ENCODE measurements at regions not wholly inside any gene's neighbourhood (a gene's known extent, or its start where the extent isn't known, plus 50 kb on each side); places are given as distances from the start of the nearest gene placed in this dataset.

GRCh38 chr22:27476318-27476717, 325.2 kb downstream of the MN1 start:
- no peak for DNase-seq (ENCODE audit: low read depth)

GRCh38 chr22:27476729-27477128, 324.8 kb downstream of the MN1 start:
- no peak for DNase-seq (ENCODE audit: low read depth)

DNA sequence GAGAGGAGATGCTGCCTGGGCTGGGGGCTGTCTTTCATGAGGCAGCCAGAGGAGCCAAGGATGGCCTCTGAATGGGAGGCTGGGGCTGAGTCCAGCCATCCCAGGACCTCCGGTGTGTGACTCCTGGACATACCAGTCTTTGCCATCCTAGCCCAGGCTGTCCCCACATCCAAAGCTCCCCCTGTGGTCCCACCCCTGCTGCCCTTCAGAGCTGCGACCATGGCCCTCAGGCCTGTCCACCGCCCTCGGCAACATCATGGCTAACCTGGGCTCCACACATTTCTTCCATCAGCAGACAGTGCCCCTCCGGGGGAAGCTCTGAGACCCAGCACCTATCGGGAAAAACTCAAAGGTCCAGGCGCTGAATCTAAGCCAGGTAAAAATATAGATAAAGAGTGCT, 324.4 kb downstream of the MN1 start:
- no peak for DNase-seq (ENCODE audit: low read depth)

- DNase-seq (ENCODE audit: low read depth), result no peak
These were observed 321.1 kb downstream of the MN1 start for GRCh38 chr22:27480487-27480886.

DNA sequence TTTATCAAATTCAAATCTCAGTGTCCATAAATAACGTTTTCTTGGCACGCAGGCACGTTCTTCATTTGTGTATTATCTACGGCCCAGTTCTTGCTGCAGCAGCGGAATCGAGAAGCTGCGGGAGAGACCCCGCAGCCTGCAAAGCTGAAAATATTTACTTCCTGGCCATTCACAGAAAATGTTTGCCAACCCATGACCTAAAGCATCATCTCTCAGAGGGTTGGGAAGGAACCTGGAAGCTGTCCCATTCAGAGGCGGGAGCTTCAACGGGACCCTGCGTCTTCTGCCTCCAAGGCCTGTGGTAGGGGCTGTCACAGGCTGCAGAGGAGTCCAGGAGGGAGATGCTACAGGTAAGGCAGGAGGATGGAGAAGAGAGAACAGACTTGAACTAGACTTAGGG, 319.2 kb downstream of the MN1 start:
- no peak for DNase-seq (ENCODE audit: low read depth)

DNA sequence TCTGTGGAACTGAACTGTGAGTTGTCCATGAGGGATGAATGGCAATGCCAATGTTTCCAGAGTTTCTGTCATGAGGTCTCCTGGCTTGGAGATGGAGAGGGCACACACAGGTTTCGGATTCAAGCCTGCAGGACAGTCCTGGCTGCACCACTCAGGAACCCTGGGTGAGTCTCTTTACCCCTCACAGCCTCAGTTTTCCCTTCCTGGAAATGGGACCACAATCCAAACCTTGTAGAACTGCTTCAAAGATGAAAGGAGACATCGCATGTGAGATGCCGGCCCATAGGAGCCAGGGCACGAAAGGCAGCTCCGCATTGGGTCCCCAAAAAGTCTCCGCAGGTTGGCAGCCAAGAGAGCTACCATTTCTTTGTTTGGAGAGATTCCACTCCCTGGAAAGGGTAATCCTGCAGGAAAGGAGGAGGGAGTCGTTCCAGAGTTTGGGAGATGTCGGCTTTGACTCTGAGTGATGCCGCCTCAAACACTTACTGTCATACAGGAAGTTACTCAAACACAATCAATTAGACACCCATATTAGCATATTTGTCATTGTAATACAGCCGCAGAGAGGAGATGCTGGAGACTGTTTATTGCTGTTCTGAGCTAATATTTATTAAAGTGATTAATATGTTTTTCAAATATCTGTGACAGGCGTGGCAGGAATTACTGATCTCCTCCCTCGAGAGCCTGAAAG, 318.3 kb downstream of the MN1 start:
- DNase-seq (ENCODE audit: low read depth), result no peak

GRCh38 chr22:27485842-27486241, 315.7 kb downstream of the MN1 start:
- DNase-seq (ENCODE audit: low read depth), result no peak

- no peak for DNase-seq (ENCODE audit: low read depth)
These were observed 313.7 kb downstream of the MN1 start for GRCh38 chr22:27487600-27488452.

- no peak for DNase-seq (ENCODE audit: low read depth)
These were observed 312.9 kb downstream of the MN1 start for GRCh38 chr22:27488456-27489177.

DNA sequence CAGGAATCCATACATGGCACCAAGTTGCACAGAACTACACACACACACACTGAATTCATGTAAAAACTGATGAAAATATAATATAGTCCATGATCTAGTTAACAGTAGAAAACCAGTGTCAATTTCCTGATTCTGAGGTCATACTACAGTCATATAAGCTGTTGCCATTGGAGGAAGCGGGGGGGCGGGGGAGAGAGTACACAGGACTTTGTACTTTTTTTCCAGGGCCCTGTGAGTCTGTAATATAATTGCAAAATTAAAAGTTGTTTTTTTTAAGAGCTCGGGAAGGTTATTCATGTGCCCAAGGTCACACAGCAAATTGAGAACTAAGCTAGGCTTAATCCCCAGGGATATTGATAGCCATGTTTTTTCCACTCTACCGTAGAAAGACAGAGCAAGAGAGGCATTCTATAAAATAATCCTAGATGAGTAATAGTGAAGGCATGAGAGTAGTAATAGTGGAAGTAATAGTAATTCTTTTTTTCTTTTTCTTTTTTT, 312.3 kb downstream of the MN1 start:
- no peak for DNase-seq (ENCODE audit: low read depth)

DNA sequence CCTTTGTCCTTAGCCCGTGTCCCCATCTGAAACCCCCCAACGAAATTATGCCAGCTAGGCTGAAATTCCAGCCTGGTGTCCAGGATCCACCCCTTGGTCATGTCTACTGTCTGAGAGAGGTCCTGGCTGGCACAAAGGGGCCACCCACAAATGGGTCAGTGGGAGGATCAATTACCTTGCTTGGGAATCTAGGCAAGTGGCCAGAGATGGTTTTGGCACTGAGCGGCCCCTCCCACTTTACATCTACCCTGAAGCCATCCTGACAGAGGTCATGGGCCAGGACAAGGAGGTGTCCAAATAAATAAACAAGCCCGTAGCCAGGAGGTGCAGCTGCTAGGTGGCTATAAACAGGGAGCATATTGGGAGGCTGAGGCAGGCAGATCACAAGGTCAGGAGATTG, 311.5 kb downstream of the MN1 start:
- no peak for DNase-seq (ENCODE audit: low read depth)

GRCh38 chr22:27491888-27492287, 309.7 kb downstream of the MN1 start:
- DNase-seq (ENCODE audit: low read depth), result no peak

DNA sequence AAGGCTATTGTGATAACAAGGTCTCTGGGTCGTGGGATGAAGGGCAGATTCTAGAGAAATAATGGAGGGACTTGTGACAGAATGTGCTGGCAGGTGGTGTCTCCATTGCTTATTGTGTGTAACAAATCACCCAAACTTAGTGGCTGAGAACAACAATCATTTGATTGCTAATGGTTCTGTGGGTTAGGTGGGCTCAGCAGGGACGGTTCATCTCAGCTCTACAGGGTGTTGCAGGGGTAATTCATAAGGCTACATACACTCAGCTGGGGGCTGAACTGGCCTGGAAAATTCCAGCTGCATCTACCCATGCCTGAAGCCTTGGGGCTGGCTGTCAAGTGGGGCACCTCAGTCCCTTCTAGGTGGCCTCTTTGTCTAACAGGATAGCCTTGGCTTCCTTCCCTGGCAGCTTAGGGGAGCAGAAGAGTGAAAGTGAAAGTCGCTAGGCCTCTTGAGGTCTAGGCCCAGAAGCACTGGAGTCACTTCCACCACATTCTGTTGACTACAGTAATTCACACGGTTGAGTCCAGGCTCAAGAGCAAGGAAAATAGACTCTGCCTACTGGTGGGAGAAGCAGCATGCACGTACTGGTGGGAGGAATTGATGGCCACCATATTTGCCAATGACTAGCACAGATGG, 308.9 kb downstream of the MN1 start:
- DNase-seq (ENCODE audit: low read depth), result no peak

DNA sequence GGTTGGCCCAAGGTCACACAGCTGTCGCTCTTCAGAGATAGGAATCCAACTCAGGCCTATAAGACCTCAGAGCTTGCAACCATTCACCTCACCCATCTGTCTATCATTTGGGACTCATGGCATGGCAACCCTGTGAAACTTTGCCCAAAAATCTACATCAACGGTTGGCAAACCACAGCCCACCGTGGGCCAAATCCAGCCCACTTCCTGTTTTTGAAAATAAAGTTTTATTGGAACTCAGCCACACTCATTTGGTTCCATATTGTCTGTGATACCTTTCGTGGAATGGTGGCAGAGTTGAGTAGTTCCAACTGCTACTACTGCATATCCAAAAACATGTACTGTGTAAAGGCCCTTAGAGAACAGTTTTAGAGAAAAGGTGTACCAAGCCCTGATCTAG, 307.8 kb downstream of the MN1 start:
- no peak for DNase-seq (ENCODE audit: low read depth)

DNA sequence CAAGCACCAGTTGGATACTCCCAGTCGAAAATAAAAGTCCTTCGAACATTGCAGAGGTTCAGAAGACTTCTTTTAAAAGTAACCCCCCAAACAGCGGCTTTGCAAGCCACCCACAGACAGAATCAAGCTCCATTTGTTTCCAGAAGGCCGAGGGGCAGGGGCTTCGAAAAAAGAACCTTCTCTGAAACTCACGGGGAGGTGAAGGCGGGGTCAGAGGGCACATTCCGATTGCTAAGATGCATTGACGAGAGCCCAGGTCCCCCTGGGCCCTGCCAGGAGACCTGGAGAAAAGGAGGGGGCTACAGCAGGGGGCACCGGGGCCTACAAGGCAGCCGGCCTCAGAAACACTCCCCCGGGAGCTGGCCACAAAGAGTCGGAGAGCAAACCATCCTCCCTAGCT, 306.8 kb downstream of the MN1 start:
- no peak for DNase-seq (ENCODE audit: low read depth)

DNA sequence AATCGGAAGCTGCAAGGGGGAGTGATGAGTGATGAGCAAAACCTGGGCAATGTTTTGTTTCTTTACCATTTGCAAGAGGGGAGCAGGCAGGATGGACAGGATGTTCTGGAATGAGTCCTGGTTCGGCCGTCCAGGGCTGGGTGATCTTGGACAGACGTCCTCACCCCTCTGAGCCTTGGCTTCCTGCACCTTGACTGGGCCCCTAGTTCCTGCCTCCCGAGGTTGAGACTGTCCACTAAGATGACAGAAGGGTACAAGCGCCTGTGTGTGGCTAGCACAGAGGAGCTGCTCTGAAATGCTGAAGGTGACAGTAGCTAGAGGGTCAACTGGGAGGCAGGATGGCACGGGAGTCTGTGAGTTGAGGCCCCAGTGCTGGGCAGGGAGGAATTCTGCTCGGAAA, 306.2 kb downstream of the MN1 start:
- no peak for DNase-seq (ENCODE audit: low read depth)

- no peak for DNase-seq (ENCODE audit: low read depth)
These were observed 302.4 kb downstream of the MN1 start for GRCh38 chr22:27499121-27499520.

GRCh38 chr22:27501191-27501936, 300.2 kb downstream of the MN1 start:
- no peak for DNase-seq (ENCODE audit: low read depth)

DNA sequence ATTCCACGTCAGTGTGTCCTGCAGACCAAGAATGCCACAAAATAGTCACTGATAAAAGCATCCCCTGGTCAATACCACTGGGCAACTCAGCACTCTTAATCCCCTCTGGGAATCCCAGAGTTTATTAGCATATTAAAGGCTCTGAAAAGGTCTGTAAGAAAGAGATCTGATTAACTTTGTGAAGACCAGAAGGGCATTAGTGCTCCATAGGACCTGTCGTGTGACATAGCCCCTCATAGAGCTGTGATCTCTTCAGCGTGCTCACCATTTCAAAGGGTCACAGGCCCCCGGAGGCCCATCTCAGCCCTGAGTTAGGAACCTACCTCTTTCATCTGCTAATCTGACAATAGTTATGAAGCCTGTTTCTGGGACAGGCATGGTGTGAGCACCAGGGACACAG, 299.2 kb downstream of the MN1 start:
- no peak for DNase-seq (ENCODE audit: low read depth)

DNA sequence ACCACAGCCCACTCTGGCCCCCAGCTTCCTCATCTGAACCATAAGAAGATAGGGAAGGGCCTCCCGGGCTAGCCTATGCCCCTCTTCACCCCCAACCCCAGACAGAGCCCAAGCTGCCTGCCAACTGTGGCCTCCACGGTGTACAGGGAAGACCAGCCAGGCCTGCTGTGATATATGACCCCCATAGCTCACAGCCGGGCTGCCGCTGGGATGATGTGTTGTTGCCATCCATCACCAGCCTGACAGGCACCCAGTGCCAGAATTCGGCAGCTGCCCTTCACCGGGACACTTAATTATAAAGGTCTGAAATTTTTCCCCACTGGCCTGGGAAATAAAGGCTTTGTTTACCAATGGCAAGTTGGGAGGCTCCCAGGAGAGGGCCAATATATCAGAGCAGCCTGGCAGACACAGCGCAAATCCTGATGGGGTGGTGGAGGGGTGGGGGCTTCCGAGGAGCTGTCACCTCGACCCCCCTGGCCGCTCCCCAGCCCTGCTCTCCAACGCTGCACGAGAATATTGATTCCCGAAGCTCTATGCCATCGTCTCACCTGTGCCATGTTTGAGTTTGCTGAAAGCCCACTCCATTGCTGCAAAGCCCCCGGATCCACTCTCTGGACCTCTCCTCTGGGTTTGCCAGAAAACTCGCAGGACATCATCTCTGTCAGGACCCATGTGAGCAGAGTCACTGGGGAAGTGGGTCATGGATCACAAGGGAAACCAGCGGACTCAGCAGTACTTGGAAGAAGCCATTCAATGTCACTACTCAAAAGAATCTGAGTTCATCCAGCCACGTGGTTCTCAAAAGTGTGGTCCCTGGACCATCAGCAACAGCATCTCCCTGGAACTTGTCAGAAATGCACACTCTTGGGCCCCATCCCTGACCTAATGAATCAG, 296.9 kb downstream of the MN1 start:
- no peak for DNase-seq (ENCODE audit: low read depth)

Measured in activated T-cell treated with anti-CD3 and anti-CD28 coated beads for 1 hour (primary cell).